HCT116 (cell line): ENCODE measurements at regions not wholly inside any gene's neighbourhood (a gene's known extent, or its start where the extent isn't known, plus 50 kb on each side); places are given as distances from the start of the nearest gene placed in this dataset.
"Not testable (repeated sequence)": the region's sequence is repeated elsewhere in the genome, so short reads cannot be mapped to it uniquely, and the experiment has no call there.

ENCODE experiments used
- ATAC-seq: fragments of 200-7000 bp; cut with Tn5 transposase; 2 replicates; pipeline ENCODE4 v1.9.1; 2020; ENCODE audit warnings: mild to moderate bottlenecking, moderate library complexity
- BruUV-seq: library from RNA; stranded (reverse); fragments of 400-500 nt; replicated peaks from 2 replicates; lab custom pipeline; 2021; lab: Mats Ljungman, UMichigan
- CTCF ChIA-PET: fragments of 300-600 bp; sonication (Branson Sonifier 250); formaldehyde crosslinking; loops from one replicate; lab custom pipeline; 2021; ENCODE audit warnings: antibody characterized with exemption; lab: Charles Lee
- POLR2A ChIA-PET: fragments of 300-600, 350-600 bp; sonication (Branson Sonifier 250); formaldehyde crosslinking; loops from one replicate; lab custom pipeline; 2021; ENCODE audit warnings: antibody characterized with exemption; lab: Charles Lee
- RAD21 ChIA-PET, 2 experiments: fragments of 300-600 bp; sonication (Branson Sonifier 250); formaldehyde crosslinking; loops; one replicate each; lab custom pipeline; 2023; ENCODE audit warnings: low total read pairs in 2 of 2; ENCODE audit not compliant: uncharacterized antibody in 2 of 2, unreplicated experiment in 2 of 2, low non-redundant PET in 1 of 2; lab: Charles Lee
- DNase-seq: peaks from one replicate; pipeline ENCODE4 v3.0.0-alpha.2; 2010; ENCODE audit warnings: low read depth, low spot score
- H2AFZ ChIP-seq: fragments of 200-600 bp; shearing (Covaris generic), sonication (generic); 2 replicates; pipeline ENCODE4 v1.6.1; 2017; ENCODE audit warnings: low read depth, mixed run types, mixed read lengths, antibody characterized with exemption, low read length; ENCODE audit not compliant: poor library complexity, severe bottlenecking
- H3K27ac ChIP-seq: 2 replicates; pipeline ENCODE4 v1.5.1; 2012; ENCODE audit warnings: low read depth, low read length
- H3K27me3 ChIP-seq: fragments of 200-600 bp; sonication (generic); 2 replicates; pipeline ENCODE4 v1.6.1; 2016; ENCODE audit warnings: mixed run types, low read length, mixed read lengths; ENCODE audit not compliant: insufficient read depth
- H3K36me3 ChIP-seq, 2 experiments: fragments of 200-500 bp in 1 of 2; fragments of 200-600 bp in 1 of 2; sonication (Bioruptor generic) in 1 of 2; sonication (generic) in 1 of 2; 2 replicates each; pipeline versions ENCODE4 v1.5.1 to v1.6.1; 2014 to 2016; ENCODE audit warnings: low read length in 2 of 2, inconsistent platforms in 1 of 2, mixed read lengths in 1 of 2, mixed run types in 1 of 2; ENCODE audit not compliant: insufficient read depth in 2 of 2, control insufficient read depth in 1 of 2
- H3K4me1 ChIP-seq, 2 experiments: fragments of 200-600 bp in 1 of 2; sonication (generic) in 1 of 2; 2 replicates each; pipeline versions ENCODE4 v1.5.1 to v1.6.1; 2012 to 2017; ENCODE audit warnings: low read length in 2 of 2, inconsistent platforms in 1 of 2, mild to moderate bottlenecking in 1 of 2, mixed read lengths in 1 of 2, mixed run types in 1 of 2, moderate library complexity in 1 of 2; ENCODE audit not compliant: insufficient read depth in 2 of 2, control insufficient read depth in 1 of 2
- H3K4me2 ChIP-seq: fragments of 200-600 bp; sonication (generic); 2 replicates; pipeline ENCODE4 v1.6.1; 2017; ENCODE audit warnings: mixed run types, low read length, mixed read lengths
- H3K4me3 ChIP-seq, 2 experiments: fragments of 200-600 bp in 1 of 2; sonication (generic) in 1 of 2; replicated peaks in 1 of 2; 2 replicates each; pipeline ENCODE4 v1.5.1; 2011 to 2016; ENCODE audit warnings: low read length in 2 of 2, control low read depth in 1 of 2, low read depth in 1 of 2, mild to moderate bottlenecking in 1 of 2, mixed read lengths in 1 of 2, mixed run types in 1 of 2
- H3K79me2 ChIP-seq: fragments of 200-600 bp; sonication (generic); 2 replicates; pipeline ENCODE4 v1.6.1; 2017; ENCODE audit warnings: mild to moderate bottlenecking, mixed run types, low read length, moderate library complexity, mixed read lengths; ENCODE audit not compliant: insufficient read depth
- H3K9ac ChIP-seq: fragments of 200-600 bp; sonication (generic); 2 replicates; pipeline ENCODE4 v1.6.1; 2016; ENCODE audit warnings: low read length, mixed read lengths
- H3K9me2 ChIP-seq: fragments of 200-600 bp; sonication (generic), shearing (Covaris generic); 2 replicates; pipeline ENCODE4 v1.6.1; 2017; ENCODE audit warnings: mixed run types, mild to moderate bottlenecking, moderate library complexity; ENCODE audit not compliant: insufficient read depth
- H3K9me3 ChIP-seq, 2 experiments: fragments of 200-500 bp in 1 of 2; fragments of 200-600 bp in 1 of 2; sonication (Bioruptor generic) in 1 of 2; sonication (generic) in 1 of 2; 2 replicates each; pipeline ENCODE4 v1.6.1; 2014 to 2017; ENCODE audit warnings: low read length in 2 of 2, mixed read lengths in 2 of 2, inconsistent platforms in 1 of 2, low read depth in 1 of 2, mild to moderate bottlenecking in 1 of 2, mixed run types in 1 of 2, moderate library complexity in 1 of 2; ENCODE audit not compliant: control insufficient read depth in 1 of 2, insufficient read depth in 1 of 2
- H4K20me1 ChIP-seq: fragments of 200-600 bp; sonication (generic), shearing (Covaris generic); 2 replicates; pipeline ENCODE4 v1.6.1; 2017; ENCODE audit warnings: mixed run types, mild to moderate bottlenecking, moderate library complexity; ENCODE audit not compliant: insufficient read depth
- CBX3 ChIP-seq: IDR thresholded peaks from 2 replicates; pipeline ENCODE4 v1.6.1; 2012; ENCODE audit warnings: low read depth
- ELF1 ChIP-seq: IDR thresholded peaks from 2 replicates; pipeline ENCODE4 v1.6.1; 2012; ENCODE audit warnings: low read depth, borderline replicate concordance
- SP1 ChIP-seq: IDR thresholded peaks from 2 replicates; pipeline ENCODE4 v1.6.1; 2012; ENCODE audit warnings: low read depth
- ZNF274 ChIP-seq: fragments of 200-500 bp; sonication (Bioruptor generic); IDR thresholded peaks from 2 replicates; pipeline ENCODE4 v1.6.1; 2014; ENCODE audit warnings: mild to moderate bottlenecking, low read depth, low read length, inconsistent platforms
- intact Hi-C: fragments of 100-400 bp; cut with micrococcal nuclease; formaldehyde crosslinking; loops from 2 replicates; pipeline ENCODE4 v1.10.0; 2022
- TF ChIP-seq, protein P1 (sequence below): IDR thresholded peaks from 2 replicates; pipeline ENCODE4 v1.6.1; 2012

GRCh38 chr15:35179739-35180138 lies 94.6 kb upstream of the NANOGP8 start:
- TF ChIP-seq CBX3 (no peak), ZNF274 (no peak)
- TF ChIP-seq, protein P1, sequence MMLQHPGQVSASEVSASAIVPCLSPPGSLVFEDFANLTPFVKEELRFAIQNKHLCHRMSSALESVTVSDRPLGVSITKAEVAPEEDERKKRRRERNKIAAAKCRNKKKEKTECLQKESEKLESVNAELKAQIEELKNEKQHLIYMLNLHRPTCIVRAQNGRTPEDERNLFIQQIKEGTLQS, result no peak
- Histone ChIP-seq H2AFZ (no peak overlapping the region), H3K36me3 (no peaks in the 10 kb centered on the region), H3K9me2 (no peaks in the 10 kb centered on the region; the same call in 1 of the 2 replicates), H3K9me3 (no peaks in the 10 kb centered on the region), H3K79me2 (no peaks in the 10 kb centered on the region), H3K9ac (no peak overlapping the region), H3K27ac (no peak overlapping the region), H3K27me3 (no peaks in the 10 kb centered on the region), H3K4me2 (no peak overlapping the region), H3K4me1 (no peaks in the 10 kb centered on the region), H3K4me3 (no peak overlapping the region), H4K20me1 (no peaks in the 10 kb centered on the region)
- no TSS peak for BruUV-seq
- ChIA-PET POLR2A (no interaction called here), CTCF (no interaction called here), RAD21 (no interaction called here)
- ATAC-seq (no peak), DNase-seq (no peak)
- intact Hi-C loops, result no loop called here

- H2AFZ ChIP-seq, H4K20me1 ChIP-seq, DNase-seq, H3K27me3 ChIP-seq, ATAC-seq, POLR2A ChIA-PET, RAD21 ChIA-PET, H3K27ac ChIP-seq, H3K4me1 ChIP-seq, H3K79me2 ChIP-seq, intact Hi-C loops, H3K9me2 ChIP-seq, H3K36me3 ChIP-seq, H3K9ac ChIP-seq, H3K4me2 ChIP-seq, H3K9me3 ChIP-seq, H3K4me3 ChIP-seq, CTCF ChIA-PET, BruUV-seq: not testable (repeated sequence)
Measured at GRCh38 chr15:35178186-35178585, 93.1 kb upstream of the NANOGP8 start.

GRCh38 chr15:35174948-35175347 lies 89.9 kb upstream of the NANOGP8 start:
- Histone ChIP-seq H3K9me2 (no peaks in the 10 kb centered on the region), H3K9me3 (no peaks in the 10 kb centered on the region), H2AFZ (no peak overlapping the region), H4K20me1 (no peaks in the 10 kb centered on the region), H3K4me3 (no peak overlapping the region), H3K79me2 (no peaks in the 10 kb centered on the region), H3K27ac (no peak overlapping the region), H3K4me1 (0 out of 4 replicates have a peak, but pooled peaks cover 0 to 3% of the 10 kb centered on the region in 2 experiments), H3K9ac (no peak overlapping the region), H3K4me2 (no peak overlapping the region), H3K36me3 (no peaks in the 10 kb centered on the region), H3K27me3 (no peaks in the 10 kb centered on the region)
- DNase-seq, result no peak
- POLR2A ChIA-PET, result no interaction called here
- TF ChIP-seq SP1 (no peak), ELF1 (no peak)
- intact Hi-C loops, result no loop called here
- CTCF ChIA-PET, result no interaction called here
- ATAC-seq, result no peak
- no TSS peak for BruUV-seq
- RAD21 ChIA-PET, result no interaction called here
